Colonic mucosa (tissue), 4 donors: ENCODE measurements at regions not wholly inside any gene's neighbourhood (a gene's known extent, or its start where the extent isn't known, plus 50 kb on each side); places are given as distances from the start of the nearest gene placed in this dataset.
A peak's percentile ranks its signal among the peaks of the same experiment; 100 is the strongest.

Experiments
- DNase-seq: peaks from one replicate; pipeline ENCODE4 v3.0.0-alpha.2; 2020
- H3K27ac ChIP-seq: fragments of 200-600 bp; one replicate; pipeline ENCODE4 v1.8.0; 2021
- H3K27me3 ChIP-seq: fragments of 200-600 bp; one replicate; pipeline ENCODE4 v1.8.0; 2021
- H3K36me3 ChIP-seq: fragments of 200-600 bp; one replicate; pipeline ENCODE4 v1.8.0; 2021
- H3K4me1 ChIP-seq: fragments of 200-600 bp; one replicate; pipeline ENCODE4 v1.8.0; 2021; ENCODE audit warnings: mild to moderate bottlenecking
- H3K4me3 ChIP-seq: fragments of 200-600 bp; one replicate; pipeline ENCODE4 v1.8.0; 2021
- H3K9ac ChIP-seq, 2 donors: one replicate each; pipeline ENCODE4 v1.7.0; 2013; ENCODE audit warnings: control low read depth in 2 of 2, low read depth in 2 of 2, low read length in 2 of 2
- H3K9me3 ChIP-seq: fragments of 200-600 bp; one replicate; pipeline ENCODE4 v1.8.0; 2021
- CTCF ChIP-seq: fragments of 200-600 bp; IDR thresholded peaks from one replicate; pipeline ENCODE4 v1.8.0; 2022; ENCODE audit warnings: antibody characterized with exemption, mild to moderate bottlenecking
- intact Hi-C: fragments of 100-400 bp; cut with DNase I; formaldehyde crosslinking; loops from one replicate; pipeline ENCODE4 v1.14.1; 2022
- donor health status: healthy.
- donor health status: DM: no; HTN: no; CAD: no.
- donor health status: DM: no; HTN: no; CAD: no.

- H3K4me3 ChIP-seq: no peak overlapping the region
- H3K27me3 ChIP-seq: no peaks in the 10 kb centered on the region
- H3K4me1 ChIP-seq: no peaks in the 10 kb centered on the region
- intact Hi-C loops: no loop called here
- no peak for DNase-seq
- no peaks in the 10 kb centered on the region for H3K36me3 ChIP-seq
- no peak overlapping the region for H3K9ac ChIP-seq
- H3K27ac ChIP-seq: no peak overlapping the region
- no peaks in the 10 kb centered on the region for H3K9me3 ChIP-seq
- peak; percentile 46 for TF ChIP-seq CTCF
These were observed 556.3 kb upstream of the ARGLU1 start for GRCh38 chr13:107124129-107124718.

GRCh38 chr13:107121793-107122192 is 553.9 kb upstream of the ARGLU1 start:
- Histone ChIP-seq H3K27ac (no peak overlapping the region), H3K9me3 (no peaks in the 10 kb centered on the region), H3K9ac (no peak overlapping the region), H3K36me3 (no peaks in the 10 kb centered on the region), H3K4me1 (no peaks in the 10 kb centered on the region), H3K4me3 (no peak overlapping the region), H3K27me3 (no peaks in the 10 kb centered on the region)
- DNase-seq: no peak
- intact Hi-C loops: no loop called here
- no peak for TF ChIP-seq CTCF

- TF ChIP-seq CTCF: no peak
- Histone ChIP-seq H3K27me3 (no peaks in the 10 kb centered on the region), H3K9ac (no peak overlapping the region), H3K9me3 (no peaks in the 10 kb centered on the region), H3K4me1 (no peaks in the 10 kb centered on the region), H3K4me3 (no peak overlapping the region), H3K27ac (no peak overlapping the region), H3K36me3 (no peaks in the 10 kb centered on the region)
- no peak for DNase-seq
- intact Hi-C loops: no loop called here
These were observed 552.3 kb upstream of the ARGLU1 start for GRCh38 chr13:107119989-107120881.

- Histone ChIP-seq H3K4me3 (no peak overlapping the region), H3K36me3 (no peaks in the 10 kb centered on the region), H3K27me3 (no peaks in the 10 kb centered on the region), H3K9ac (no peak overlapping the region), H3K9me3 (no peaks in the 10 kb centered on the region), H3K4me1 (no peaks in the 10 kb centered on the region), H3K27ac (no peak overlapping the region)
- no peak for DNase-seq
- no peak for TF ChIP-seq CTCF
- intact Hi-C loops: no loop called here
These were observed 550.6 kb upstream of the ARGLU1 start for GRCh38 chr13:107118506-107118905.

- no peak overlapping the region for H3K9ac ChIP-seq
- TF ChIP-seq CTCF: no peak
- H3K9me3 ChIP-seq: no peaks in the 10 kb centered on the region
- H3K4me3 ChIP-seq: no peak overlapping the region
- H3K27ac ChIP-seq: no peak overlapping the region
- intact Hi-C loops: no loop called here
- no peaks in the 10 kb centered on the region for H3K4me1 ChIP-seq
- H3K27me3 ChIP-seq: no peaks in the 10 kb centered on the region
- DNase-seq: no peak
- H3K36me3 ChIP-seq: no peaks in the 10 kb centered on the region
These were observed 549.5 kb upstream of the ARGLU1 start for GRCh38 chr13:107117327-107118012.
